PC-3 (cell line): ENCODE measurements at regions not wholly inside any gene's neighbourhood (a gene's known extent, or its start where the extent isn't known, plus 50 kb on each side); places are given as distances from the start of the nearest gene placed in this dataset.

Experiments used
- ATAC-seq: fragments of 200-7000 bp; cut with Tn5 transposase; 2 replicates; pipeline ENCODE4 v1.9.1; 2020; ENCODE audit warnings: mild to moderate bottlenecking, moderate library complexity
- BruUV-seq: library from RNA; stranded (reverse); fragments of 400-500 nt; replicated peaks from 2 replicates; lab custom pipeline; 2021; lab: Mats Ljungman, UMichigan
- CTCF ChIA-PET: fragments of 300-600 bp; sonication (Branson Sonifier 250); formaldehyde crosslinking; loops from one replicate; lab custom pipeline; 2022; ENCODE audit warnings: antibody characterized with exemption; lab: Charles Lee
- POLR2A ChIA-PET: fragments of 300-600 bp; sonication (Branson Sonifier 250); formaldehyde crosslinking; loops from one replicate; lab custom pipeline; 2022; ENCODE audit warnings: antibody characterized with exemption; ENCODE audit not compliant: unreplicated experiment; lab: Charles Lee
- DNase-seq: peaks from one replicate; pipeline ENCODE4 v3.0.0-alpha.2; 2015
- H2AFZ ChIP-seq: fragments of 300-600 bp; sonication (generic); 2 replicates; pipeline ENCODE4 v1.6.0; 2016; ENCODE audit warnings: antibody characterized with exemption, low read length
- H3F3A ChIP-seq: fragments of 300-600 bp; sonication (generic); one replicate; pipeline ENCODE4 v1.6.0; 2017; ENCODE audit warnings: antibody characterized with exemption, low read length, control low read depth, mild to moderate bottlenecking; ENCODE audit not compliant: unreplicated experiment
- H3K27ac ChIP-seq: fragments of 300-600 bp; sonication (generic); 2 replicates; pipeline ENCODE4 v1.5.1; 2016; ENCODE audit warnings: mild to moderate bottlenecking, low read length
- H3K27me3 ChIP-seq: fragments of 300-600 bp; sonication (generic); 2 replicates; pipeline ENCODE4 v1.6.1; 2016; ENCODE audit warnings: low read length, mixed read lengths
- H3K36me3 ChIP-seq: fragments of 300-600 bp; sonication (generic); 2 replicates; pipeline ENCODE4 v1.6.1; 2016; ENCODE audit warnings: low read depth, mixed run types, low read length, mixed read lengths
- H3K4me1 ChIP-seq: fragments of 300-600 bp; sonication (generic); 2 replicates; pipeline ENCODE4 v1.5.1; 2016; ENCODE audit warnings: low read length; ENCODE audit not compliant: insufficient read depth
- H3K4me2 ChIP-seq: fragments of 300-600 bp; sonication (generic); 2 replicates; pipeline ENCODE4 v1.6.0; 2016; ENCODE audit warnings: low read length
- H3K4me3 ChIP-seq: fragments of 300-600 bp; sonication (generic); 2 replicates; pipeline ENCODE4 v1.5.1; 2016; ENCODE audit warnings: mild to moderate bottlenecking, low read length, mixed read lengths
- H3K79me2 ChIP-seq: fragments of 300-600 bp; sonication (generic); 2 replicates; pipeline ENCODE4 v1.6.1; 2017; ENCODE audit warnings: low read length, mixed read lengths
- H3K9ac ChIP-seq: fragments of 300-600 bp; sonication (generic); 2 replicates; pipeline ENCODE4 v1.6.0; 2016; ENCODE audit warnings: mild to moderate bottlenecking, low read length
- H3K9me2 ChIP-seq: fragments of 300-600 bp; sonication (generic); replicated peaks from 2 replicates; pipeline ENCODE4 v1.6.1; 2016; ENCODE audit warnings: mixed run types, low read length, mixed read lengths
- H3K9me3 ChIP-seq: fragments of 300-600 bp; sonication (generic); 2 replicates; pipeline ENCODE4 v1.6.1; 2016; ENCODE audit warnings: low read length, mixed read lengths
- H4K20me1 ChIP-seq: fragments of 300-600 bp; sonication (generic); 2 replicates; pipeline ENCODE4 v1.6.1; 2016; ENCODE audit warnings: low read length, mixed read lengths
- EZH2 ChIP-seq: fragments of 300-600 bp; sonication (generic); IDR thresholded peaks from one replicate; pipeline ENCODE4 v1.6.1; 2017; ENCODE audit warnings: antibody characterized with exemption, mild to moderate bottlenecking, low read length; ENCODE audit not compliant: unreplicated experiment
- EZH2phosphoT487 ChIP-seq: fragments of 300-600 bp; sonication (generic); IDR thresholded peaks from 2 replicates; pipeline ENCODE4 v1.6.1; 2018; ENCODE audit warnings: mild to moderate bottlenecking, antibody characterized with exemption, low read length, borderline replicate concordance
- intact Hi-C: fragments of 100-400 bp; cut with micrococcal nuclease; formaldehyde crosslinking; loops from 2 replicates; pipeline ENCODE4 v1.9.0; 2023
- TF ChIP-seq, protein P1 (sequence below): fragments of 300-600 bp; sonication (generic); conservative IDR thresholded peaks from 2 replicates; pipeline ENCODE4 v1.5.1; 2017; ENCODE audit warnings: antibody characterized with exemption, low read depth, mild to moderate bottlenecking, low read length

GRCh38 chr4:128517739-128518510 is 230.3 kb upstream of the PGRMC2 start:
- Histone ChIP-seq H3K36me3 (no peaks in the 10 kb centered on the region), H3K4me1 (peaks cover 32% of the 10 kb centered on the region), H3K4me2 (peak overlapping the region; percentile 68), H3K27ac (peak overlapping the region; percentile 79), H3K27me3 (no peaks in the 10 kb centered on the region), H3K9me2 (no peaks in the 10 kb centered on the region), H3K9me3 (no peaks in the 10 kb centered on the region), H3K79me2 (no peaks in the 10 kb centered on the region), H3K4me3 (no peak overlapping the region), H4K20me1 (no peaks in the 10 kb centered on the region), H3K9ac (peak overlapping the region; percentile 26; the same call in 1 of the 2 replicates), H3F3A (no peaks in the 10 kb centered on the region), H2AFZ (peak overlapping the region; percentile 29; the same call in 1 of the 2 replicates)
- peak; percentile 99 for ATAC-seq
- CTCF ChIA-PET, result interaction anchor here (1.2 kb wide), 1 partner anchor 63 kb away, joined by 4 read pairs; no protein-coding TSS in a partner anchor
- DNase-seq, result peak; percentile 87
- BruUV-seq, result no TSS peak
- intact Hi-C loops, result loop anchor here (2.0 to 5.0 kb wide), 2 partner anchors 46 to 63 kb away; no protein-coding TSS in a partner anchor
- POLR2A ChIA-PET, result interaction anchor here (0.7 kb wide), 1 partner anchor 36 kb away, joined by 4 read pairs; no protein-coding TSS in a partner anchor
- TF ChIP-seq, protein P1, sequence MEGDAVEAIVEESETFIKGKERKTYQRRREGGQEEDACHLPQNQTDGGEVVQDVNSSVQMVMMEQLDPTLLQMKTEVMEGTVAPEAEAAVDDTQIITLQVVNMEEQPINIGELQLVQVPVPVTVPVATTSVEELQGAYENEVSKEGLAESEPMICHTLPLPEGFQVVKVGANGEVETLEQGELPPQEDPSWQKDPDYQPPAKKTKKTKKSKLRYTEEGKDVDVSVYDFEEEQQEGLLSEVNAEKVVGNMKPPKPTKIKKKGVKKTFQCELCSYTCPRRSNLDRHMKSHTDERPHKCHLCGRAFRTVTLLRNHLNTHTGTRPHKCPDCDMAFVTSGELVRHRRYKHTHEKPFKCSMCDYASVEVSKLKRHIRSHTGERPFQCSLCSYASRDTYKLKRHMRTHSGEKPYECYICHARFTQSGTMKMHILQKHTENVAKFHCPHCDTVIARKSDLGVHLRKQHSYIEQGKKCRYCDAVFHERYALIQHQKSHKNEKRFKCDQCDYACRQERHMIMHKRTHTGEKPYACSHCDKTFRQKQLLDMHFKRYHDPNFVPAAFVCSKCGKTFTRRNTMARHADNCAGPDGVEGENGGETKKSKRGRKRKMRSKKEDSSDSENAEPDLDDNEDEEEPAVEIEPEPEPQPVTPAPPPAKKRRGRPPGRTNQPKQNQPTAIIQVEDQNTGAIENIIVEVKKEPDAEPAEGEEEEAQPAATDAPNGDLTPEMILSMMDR, result no peak
- TF ChIP-seq EZH2phosphoT487 (no peak), EZH2 (no peak)

DNA sequence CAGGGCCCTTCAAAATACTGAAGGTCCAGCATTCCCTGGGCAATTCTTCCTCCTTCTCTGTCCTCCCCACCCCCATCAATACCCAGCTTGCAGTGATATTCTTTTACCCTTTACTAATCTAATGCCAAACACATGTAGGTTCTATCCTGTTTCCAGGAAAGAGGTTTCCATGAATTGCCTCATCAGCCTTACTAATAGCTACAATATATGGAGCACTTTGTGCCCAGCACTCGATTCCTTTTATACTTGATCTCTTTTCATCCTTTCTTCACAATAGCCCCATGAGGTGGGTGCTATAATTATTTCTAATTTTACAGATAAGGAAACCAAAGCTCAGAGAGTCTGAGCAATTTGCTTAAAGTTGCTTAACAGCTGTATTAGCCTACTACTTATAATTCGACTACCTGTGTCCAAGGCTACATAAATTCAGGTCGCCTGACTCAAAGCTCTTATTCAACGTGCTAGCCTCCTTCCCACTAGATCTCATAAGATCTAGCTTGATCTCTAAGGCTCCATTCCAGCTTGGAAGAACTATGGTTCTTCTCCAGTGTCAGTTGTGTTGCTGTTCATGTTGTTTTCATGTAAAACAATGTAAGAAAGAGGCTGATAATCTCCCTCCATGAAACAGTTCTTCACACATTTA is 229.6 kb upstream of the PGRMC2 start:
- Histone ChIP-seq H3K79me2 (no peaks in the 10 kb centered on the region), H3F3A (no peaks in the 10 kb centered on the region), H4K20me1 (no peaks in the 10 kb centered on the region), H3K27me3 (no peaks in the 10 kb centered on the region), H3K4me1 (peaks cover 32% of the 10 kb centered on the region), H3K9me2 (no peaks in the 10 kb centered on the region), H3K36me3 (no peaks in the 10 kb centered on the region), H3K4me3 (no peak overlapping the region), H3K4me2 (peak overlapping the region; percentile 68), H3K9ac (no peak overlapping the region), H3K9me3 (no peaks in the 10 kb centered on the region), H3K27ac (peak overlapping the region; percentile 79), H2AFZ (peak overlapping the region; percentile 29; the same call in 1 of the 2 replicates)
- peak; percentile 6; the same call in 1 of the 2 replicates for ATAC-seq
- no peak for DNase-seq
- ChIA-PET CTCF (interaction anchor here (1.2 kb wide), 1 partner anchor 63 kb away, joined by 4 read pairs; no protein-coding TSS in a partner anchor), POLR2A (interaction anchor here (0.7 kb wide), 1 partner anchor 36 kb away, joined by 4 read pairs; no protein-coding TSS in a partner anchor)
- TF ChIP-seq EZH2 (no peak), EZH2phosphoT487 (no peak)
- TF ChIP-seq, protein P1, result no peak
- intact Hi-C loops, result loop anchor here (2.0 to 5.0 kb wide), 2 partner anchors 45 to 62 kb away; no protein-coding TSS in a partner anchor
- no TSS peak for BruUV-seq
